Non-pigmented ciliary epithelial cell (primary cell): ENCODE measurements at regions not wholly inside any gene's neighbourhood (a gene's known extent, or its start where the extent isn't known, plus 50 kb on each side); places are given as distances from the start of the nearest gene placed in this dataset.
A peak's percentile ranks its signal among the peaks of the same experiment; 100 is the strongest.
"Not testable (repeated sequence)": the region's sequence is repeated elsewhere in the genome, so short reads cannot be mapped to it uniquely, and the experiment has no call there.

Experiments
- DNase-seq: peaks from one replicate; pipeline ENCODE4 v3.0.0-alpha.2; 2010; ENCODE audit warnings: low read depth

DNA sequence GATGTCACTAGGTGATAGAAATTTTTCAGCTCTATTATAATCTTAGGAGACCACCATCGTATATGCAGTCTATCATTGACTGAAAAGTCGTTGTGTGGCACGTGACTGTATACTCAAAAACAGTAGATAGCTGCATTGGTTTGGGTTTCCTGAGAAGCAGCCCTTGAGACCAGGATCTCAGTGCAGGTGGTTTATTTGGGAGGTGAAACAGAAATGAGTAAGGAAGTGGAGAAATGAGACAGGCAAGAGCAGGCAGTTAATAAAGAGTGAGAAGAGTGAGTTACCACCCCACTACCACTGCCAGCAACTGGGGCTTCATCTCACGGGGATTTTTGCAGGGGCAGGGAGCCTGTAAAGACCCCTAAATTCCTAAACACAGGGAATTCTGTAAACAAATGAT lies 221.0 kb downstream of the SHQ1 start:
- no peak for DNase-seq

DNA sequence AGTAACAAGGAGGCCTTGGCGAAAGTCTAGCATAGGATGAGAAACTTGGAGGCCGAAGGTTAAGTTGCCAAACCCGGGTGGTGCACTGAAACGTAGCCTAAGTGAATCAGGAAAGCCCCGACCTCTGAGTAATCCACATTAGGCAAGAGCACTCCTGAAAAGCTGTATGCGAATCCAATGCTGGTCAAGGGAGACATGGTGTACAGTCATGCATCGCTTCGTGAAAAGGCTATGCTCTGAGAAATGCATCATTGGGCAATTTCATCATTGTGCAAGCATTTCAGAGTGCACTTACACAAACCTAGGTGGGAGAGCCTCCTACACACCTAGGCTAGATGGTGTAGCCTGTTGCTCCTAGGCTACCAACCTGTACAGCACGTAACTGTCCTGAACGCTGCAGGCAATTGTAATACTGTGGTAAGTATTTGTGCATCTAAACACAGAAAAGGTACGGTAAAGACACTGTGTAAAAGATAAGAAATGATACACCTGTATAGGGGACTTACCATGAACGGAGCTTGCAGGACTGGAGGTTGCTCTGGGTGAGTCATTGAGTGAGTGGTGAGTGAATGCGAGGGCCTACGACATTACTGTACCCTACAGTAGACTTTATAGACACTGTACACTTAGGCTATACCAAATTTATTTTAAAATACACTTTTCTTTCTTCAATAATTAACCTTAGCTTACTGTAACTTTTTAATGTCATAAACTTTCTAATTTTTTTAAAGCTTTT lies 222.5 kb downstream of the SHQ1 start:
- peak; percentile 19 for DNase-seq

DNA sequence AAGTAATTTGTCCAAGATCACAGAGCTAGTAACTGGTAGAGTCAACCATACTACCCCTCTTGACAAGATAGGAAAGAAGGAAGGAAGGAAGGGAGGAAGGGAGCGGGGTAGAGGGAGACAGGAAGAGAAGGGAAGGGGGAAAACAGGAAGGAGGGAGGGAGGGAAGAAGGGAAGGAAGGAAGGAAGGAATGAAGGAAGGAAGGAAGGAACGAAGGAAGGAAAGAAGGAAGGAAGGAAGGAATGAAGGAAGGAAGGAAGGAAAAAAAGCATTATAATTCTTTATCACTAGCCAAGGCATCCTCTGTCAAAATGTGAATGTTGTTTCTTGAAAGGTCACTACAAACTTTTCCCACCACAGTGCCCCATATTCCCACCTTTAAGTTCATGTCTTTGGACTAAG lies 223.6 kb downstream of the SHQ1 start:
- no peak for DNase-seq

DNA sequence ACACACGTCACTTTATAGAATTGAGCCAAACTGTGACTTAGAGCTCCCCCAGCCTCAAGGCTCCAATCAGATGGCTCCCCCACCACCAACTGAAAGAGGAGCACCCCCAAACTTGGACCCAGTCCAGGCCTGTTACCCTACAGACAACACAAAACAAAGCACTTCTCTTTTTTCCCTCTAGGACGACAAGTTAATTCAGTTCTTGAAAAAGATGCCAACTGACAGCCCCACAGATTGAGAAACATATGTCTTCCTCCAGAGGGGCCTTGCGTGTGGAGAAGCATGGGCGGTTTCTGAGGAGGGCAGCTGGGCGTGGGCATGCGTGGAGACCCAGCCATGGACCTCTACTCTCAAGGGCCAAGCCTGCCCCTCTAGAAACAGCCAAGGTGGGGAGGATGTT lies 229.5 kb downstream of the SHQ1 start:
- DNase-seq: no peak

DNA sequence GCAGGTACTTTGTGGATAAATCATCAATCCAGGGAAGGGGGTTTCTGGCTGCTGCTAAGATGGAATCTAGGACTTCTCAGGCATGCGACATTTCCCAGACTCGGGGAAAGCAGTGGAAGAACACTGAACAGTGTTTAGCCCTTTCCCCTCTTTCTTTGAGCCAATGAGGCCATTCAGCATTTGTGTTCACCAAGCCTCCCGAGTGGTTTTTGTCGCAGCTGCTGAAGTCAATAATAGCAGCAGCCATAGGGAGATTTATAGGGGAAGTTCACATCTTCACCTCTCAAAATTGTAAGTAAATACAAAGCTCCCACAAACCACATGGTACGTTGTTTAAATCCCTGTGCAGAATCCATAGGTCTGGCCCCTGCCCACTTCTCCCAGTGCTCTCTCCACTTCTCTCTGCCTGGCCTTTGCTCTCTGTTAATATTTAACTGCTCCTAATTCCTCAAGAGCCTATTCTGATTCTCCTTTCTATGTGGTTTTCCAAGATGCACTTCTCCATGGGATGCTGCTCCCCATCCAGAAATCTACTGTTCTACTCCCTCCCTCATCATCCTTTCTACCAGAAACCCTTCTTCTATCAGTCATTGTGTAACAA lies 230.7 kb downstream of the SHQ1 start:
- no peak for DNase-seq

DNA sequence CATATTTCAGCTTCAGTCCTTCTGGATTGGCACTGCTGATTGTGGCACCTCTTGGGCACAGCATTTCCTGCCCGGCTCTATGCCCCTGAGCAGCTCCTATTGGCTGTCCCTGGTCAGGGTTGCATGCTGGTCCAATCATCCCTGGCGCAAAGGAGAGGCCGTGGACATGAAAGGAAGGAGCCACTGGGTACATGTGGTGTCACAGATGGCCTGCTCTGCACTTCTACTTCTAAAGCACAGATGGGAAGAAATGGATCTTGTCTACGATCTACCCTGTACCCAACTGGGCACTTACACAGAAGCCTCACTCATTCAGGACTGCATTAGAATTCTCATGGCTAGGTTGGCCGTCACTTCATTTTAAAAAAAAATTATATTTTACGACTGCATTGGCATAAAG lies 232.5 kb downstream of the SHQ1 start:
- DNase-seq: no peak

DNA sequence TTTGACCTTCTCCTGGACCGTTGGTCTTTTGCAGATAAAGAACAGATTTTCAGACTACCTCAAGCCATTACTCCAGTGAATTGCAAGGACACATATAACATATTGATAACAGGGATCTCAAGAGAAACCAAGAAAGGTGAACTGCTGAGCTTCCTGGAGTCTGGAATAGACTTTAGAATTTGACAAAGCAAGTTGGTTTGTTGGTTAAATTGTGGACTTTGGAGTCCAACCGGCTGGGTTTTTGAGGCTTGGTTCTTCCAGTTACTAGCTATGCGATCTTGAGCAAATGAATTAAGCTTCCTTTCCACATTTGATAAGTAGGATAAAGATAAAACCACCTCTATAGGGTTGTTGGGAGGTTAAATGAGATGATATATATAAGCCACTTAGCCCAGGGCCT lies 233.1 kb downstream of the SHQ1 start:
- no peak for DNase-seq

DNA sequence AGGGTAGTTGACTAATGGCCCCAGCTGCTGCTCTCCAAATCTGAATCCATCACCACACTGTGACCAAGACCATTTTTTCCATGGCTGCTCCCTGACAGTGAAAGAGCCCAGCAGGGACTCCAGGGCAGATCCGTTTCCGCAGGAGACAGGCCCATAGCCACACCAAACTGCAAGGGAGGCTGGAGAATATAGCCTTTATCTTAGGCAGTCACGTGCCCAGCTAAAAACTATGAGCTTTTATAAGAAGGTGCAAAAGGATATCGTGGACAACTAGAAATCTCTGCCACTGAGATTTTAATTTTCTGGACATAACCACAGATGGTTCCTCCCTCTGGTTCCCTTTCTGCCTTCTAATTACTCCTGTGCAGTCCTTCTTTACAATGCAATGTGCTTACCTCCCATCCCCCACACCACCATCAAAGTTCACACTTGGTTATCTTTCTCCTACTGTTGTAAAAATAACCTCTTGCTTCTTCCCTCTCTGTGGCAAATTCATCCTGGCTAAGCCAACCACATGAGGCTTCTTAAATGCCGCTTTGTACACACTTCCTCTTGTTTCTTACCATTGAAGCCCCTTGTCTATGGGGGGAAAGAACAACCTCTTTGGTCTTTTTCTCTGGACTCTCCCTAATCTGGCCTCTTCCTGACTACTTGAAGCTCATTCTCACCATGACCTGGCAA lies 233.7 kb downstream of the SHQ1 start:
- DNase-seq: no peak

DNA sequence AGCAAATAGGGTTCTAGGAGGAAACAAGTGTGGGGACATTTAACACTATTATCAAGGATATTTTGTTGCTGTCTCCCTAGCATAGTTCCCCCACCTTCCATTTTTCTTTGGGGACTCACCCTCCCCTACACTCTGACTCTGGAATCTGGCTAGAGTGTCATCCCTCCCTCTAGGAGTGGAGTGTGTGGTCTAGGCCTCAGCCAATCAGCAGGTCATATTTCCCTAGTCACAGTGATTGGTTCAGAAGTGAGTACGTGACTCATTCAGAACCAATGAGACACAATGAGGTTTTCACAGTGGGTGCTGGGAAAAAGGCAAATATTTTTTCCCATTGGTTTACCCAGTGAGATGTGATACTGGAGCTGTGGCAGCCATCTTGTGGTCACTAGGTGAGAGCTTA lies 234.4 kb downstream of the SHQ1 start:
- no peak for DNase-seq

DNA sequence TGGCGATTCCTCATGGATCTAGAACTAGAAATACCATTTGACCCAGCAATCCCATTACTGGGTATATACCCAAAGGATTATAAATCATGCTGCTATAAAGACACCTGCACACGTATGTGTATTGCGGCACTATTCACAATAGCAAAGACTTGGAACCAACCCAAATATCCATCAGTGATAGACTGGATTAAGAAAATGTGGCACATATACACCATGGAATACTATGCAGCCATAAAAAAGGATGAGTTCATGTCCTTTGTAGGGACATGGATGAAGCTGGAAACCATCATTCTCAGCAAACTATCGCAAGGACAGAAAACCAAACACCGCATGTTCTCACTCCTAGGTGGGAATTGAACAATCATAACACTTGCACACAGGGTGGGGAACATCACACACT lies 239.1 kb downstream of the SHQ1 start:
- DNase-seq: not testable (repeated sequence)

DNA sequence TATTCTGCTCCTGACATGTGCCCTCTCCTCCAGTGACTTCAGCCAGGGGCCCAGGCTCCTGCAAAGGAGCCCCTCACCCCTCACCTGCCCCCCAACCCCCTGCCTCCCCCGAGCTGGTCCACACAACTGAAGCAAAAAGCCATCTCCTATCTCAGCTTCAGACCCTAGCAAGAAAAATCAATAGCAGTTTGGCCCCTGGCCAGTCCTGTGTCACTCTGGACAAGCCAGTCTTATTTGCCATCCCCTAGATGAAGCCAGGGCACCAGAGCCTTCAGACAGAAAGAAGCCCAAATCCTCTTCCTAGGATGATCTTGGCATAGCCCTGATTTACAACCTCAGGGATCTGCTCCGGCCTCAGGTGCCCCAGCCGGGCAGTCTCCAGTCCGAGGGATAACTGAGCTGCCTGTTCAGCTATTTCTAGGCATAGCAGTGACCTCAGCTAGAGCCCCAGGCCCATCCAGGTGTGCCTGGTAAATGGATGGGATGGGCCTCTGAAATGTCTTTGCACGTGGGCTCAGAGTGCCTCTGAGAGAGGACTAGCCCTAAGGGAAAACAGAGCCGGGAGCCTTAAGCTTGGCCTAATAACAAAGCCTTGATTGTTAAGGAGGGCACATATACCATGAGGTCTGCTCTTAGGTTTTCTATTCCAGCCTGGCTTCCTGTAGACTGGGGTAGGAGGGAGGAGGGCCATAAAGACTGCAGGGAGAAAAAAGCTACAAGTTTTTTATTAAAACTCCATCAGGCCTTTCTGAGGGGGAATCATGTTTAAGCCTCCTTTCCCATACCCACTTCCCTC lies 242.0 kb downstream of the SHQ1 start:
- DNase-seq: no peak

DNA sequence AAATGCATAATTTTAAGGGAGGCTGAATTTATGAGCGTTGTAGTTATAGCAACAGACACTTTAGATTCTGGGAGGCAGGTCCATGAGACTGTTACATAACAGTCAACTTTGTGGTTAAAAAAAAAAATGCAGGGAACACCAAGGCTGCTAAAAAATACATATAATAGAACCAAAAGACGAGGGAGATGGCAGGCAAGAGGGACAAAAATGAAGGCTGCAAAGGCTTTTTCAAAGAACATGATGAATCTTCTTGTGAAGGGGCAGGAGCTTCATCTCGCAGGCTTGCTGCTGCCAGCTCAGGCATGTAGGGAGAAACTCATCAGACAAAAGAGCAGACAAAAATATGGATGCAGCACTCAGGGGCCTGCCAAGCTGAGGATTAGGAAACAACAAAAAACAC lies 243.9 kb downstream of the SHQ1 start:
- no peak for DNase-seq

DNA sequence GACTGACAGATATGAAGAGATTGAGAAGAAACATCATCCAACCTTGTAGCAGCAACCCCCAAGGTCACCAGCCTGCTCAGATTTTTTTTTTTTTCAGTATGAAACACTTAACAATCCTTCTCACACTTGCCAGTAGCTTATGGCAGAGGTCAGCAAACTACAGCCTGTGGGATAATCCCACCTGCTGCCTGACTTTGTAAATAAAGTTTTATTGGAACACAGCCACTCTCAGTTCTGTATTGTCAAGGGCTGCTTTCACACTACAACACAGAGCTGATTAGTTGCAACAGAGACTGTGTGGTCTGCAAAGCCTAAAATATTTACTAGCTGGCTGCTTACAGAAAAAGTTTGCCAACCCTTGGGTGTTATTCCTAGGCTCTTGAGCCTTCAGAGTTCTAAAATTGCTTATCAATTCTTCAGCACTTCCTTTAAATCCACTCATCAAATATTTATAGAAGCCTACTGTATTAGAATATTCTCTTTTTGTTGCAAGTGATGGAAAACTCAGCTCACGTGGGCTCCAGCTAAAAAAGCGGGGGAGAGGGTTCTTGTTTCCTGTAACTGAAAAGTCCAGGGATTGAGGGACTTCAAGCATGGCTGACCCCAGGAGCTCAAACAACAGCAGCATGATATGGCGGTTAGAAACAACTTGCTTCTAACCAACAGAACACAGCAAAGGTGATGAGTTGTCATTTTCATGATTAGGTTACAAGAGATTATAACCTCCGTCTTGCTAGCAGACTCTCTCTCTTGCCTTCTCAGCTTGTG lies 246.1 kb downstream of the SHQ1 start:
- DNase-seq: no peak

DNA sequence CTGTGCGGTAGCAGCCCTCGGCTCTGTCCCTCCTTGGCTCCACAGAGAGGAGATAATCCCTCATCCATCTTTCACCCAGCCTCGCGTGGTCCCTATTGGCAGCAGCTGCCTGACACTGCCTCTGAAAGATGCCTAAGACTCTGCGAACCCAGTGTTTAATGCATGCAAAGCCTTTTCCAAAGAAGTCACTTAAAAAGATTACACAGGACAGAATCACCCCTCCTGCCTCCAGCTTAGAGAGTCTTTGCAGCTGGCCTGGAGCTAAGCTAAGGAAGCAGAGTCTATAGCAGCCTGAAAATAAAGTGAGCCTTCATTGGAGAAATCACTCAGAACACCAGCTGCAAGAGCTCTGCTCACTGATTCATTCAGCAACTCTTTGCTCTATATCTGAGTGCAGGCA lies 247.2 kb downstream of the SHQ1 start:
- no peak for DNase-seq

DNA sequence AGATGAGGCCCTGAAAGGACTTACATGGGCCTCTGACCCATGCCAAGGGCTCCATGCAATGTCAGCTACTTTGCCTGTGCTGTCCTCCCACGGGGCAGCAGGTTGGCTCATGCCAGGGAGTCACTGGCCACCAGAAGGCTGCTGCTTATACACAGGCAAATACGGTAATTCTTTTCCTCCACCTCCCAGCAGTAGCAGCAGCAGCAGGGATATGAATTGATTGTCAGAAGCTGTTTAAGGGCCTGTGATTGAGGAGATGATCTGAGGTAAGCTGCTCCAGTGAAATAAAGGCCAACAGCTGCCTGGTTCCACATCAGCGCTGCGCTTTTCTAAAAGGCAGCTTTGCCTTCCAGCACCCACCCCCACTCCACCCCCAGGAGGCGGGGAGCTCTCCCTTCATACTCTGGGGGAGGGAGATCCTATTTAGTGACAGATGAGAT lies 250.5 kb downstream of the SHQ1 start:
- no peak for DNase-seq

DNA sequence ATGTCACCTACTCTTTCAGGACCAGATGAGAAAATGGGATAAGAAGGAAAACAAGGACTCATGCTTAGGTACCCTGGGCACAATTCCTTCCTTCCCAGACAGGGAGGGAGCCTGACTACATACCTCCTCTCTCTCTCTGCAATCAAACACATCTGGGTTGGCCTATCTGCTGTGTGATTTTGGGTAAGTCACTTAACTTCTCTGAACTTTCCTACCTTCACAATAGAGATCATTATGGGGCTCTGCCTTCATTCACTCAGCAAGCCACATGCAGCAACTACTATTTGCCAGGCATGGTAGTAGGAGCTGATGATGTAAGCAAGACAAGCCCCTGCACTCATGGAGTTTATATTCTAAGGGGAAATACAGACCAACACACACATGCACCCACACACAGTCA lies 251.2 kb downstream of the SHQ1 start:
- DNase-seq: no peak

DNA sequence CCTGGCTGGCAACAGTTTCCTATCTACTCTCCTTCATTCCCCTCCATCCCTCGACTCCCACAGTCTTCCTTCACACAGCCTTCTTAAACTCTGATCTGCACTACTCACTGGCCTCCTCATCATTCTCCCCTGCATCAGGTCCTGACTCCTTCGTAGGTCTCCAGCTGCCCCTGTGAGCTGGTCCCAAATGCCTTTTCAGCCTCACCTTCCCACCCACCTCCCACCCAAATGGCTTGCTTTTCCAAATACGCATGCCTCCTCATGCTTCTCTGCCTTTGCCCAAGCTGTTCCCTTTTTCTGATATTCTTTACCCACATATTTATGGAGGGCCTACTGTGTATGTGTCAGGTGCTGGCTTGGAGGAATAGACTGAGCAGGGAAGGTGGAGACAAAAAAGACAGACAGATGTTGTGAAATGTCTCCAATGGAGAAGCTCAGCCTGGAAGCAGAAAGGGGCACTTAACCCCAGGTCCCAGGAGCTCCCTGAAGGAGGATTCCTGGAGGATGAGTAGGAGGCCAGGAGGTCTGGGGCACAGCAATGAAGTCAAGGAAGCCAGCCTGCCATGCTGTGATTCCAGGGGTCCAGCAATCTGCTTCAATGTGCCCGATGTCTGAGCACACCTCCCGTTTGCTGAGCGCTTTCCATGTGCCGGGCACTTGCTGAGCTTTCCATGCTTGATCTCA lies 252.2 kb downstream of the SHQ1 start:
- no peak for DNase-seq

DNA sequence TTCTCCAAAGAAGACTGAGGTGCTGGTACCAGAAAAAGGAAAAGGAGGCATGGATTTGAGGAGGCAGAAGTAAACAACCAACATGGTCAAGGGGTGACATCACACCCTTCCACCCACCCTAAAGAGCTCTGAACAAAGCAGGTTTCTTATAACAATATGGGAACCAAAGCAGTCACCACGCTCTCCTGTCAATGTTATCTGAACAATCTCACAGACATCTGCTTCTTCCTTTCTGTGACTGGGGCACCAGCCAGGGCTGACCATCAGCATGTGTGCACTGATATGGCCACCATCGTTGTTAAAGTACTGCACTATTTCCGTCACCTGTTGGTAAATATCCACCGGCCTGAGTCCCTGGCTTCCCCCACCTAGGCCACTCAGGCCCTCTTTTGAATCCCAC lies 252.9 kb downstream of the SHQ1 start:
- DNase-seq: no peak

DNA sequence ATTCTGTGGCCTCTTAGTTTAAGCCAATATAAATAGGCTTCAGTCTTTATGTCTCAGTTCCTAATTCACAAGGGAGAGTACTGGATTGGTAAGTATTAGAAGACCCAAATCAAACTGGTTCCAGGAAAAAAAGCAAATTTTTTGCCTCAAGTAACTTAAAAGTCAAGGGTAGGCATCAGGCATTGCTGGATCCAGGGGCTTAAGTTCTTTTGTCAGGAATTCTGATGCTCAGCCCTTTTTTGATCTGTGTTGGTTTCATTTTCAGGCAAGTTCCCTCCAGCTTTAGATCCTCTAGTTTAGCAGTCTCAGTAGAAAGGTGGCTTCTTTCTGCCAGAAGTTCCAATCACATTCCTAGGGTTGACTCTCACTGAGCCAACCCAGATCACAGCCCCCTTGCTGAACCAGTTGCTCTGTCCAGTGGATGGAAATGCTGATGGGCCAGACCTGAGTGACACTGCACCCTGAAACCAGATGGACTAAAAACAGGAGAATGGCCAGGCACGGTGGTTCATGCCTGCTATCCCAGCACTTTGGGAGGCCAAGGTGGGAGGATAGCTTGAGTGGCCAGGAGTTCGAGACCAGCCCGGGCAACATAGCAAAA lies 253.5 kb downstream of the SHQ1 start:
- DNase-seq: no peak

DNA sequence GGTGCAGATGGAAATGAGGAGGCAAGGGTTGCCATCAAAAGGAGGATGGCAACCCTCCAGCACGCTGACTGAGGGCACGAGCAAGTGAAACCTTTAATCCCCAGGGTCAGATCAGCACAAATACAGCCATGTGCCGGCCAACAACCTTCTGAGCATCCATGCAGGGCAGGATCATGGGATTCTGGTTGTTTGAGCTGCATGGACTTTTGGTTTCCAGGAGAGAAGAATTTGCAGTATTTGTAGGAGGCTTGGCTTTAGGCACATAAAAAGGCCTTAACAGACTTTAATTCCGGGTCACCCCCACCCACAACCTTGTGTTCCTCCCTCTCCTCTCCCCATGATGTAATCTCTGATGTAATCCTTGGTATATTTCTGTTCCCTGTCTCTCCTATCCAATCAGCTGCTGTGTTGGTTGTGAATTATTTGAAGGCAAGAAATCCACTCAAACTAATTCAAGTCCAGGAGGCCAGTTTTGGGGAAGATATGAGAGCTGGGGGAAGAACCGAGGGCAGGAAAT lies 254.3 kb downstream of the SHQ1 start:
- no peak for DNase-seq
